GM12878 (cell line): ENCODE measurements at regions not wholly inside any gene's neighbourhood (a gene's known extent, or its start where the extent isn't known, plus 50 kb on each side); places are given as distances from the start of the nearest gene placed in this dataset.

Experiments used
- ATAC-seq: fragments of 200-7000 bp; cut with Tn5 transposase; 3 replicates; pipeline ENCODE4 v1.9.1; 2020; ENCODE audit warnings: mild to moderate bottlenecking, moderate library complexity
- BruUV-seq: library from RNA; stranded (reverse); fragments of 400-500 nt; replicated peaks from 2 replicates; lab custom pipeline; 2021; lab: Mats Ljungman, UMichigan
- CTCF ChIA-PET: fragments of 300-600 bp; sonication (Branson Sonifier 250); formaldehyde crosslinking; extraction: SDS; loops from one replicate; lab custom pipeline; 2021; ENCODE audit warnings: inconsistent platforms; lab: Yijun Ruan, JAX
- POLR2A ChIA-PET: fragments of 350-600 bp; formaldehyde crosslinking; extraction: SDS; loops from one replicate; lab custom pipeline; 2021; ENCODE audit warnings: inconsistent platforms; lab: Charles Lee
- RAD21 ChIA-PET: fragments of 300-600 bp; sonication (Branson Sonifier 250); formaldehyde crosslinking; loops from one replicate; lab custom pipeline; 2023; ENCODE audit warnings: antibody characterized with exemption; ENCODE audit not compliant: unreplicated experiment; lab: Charles Lee
- SMC1A ChIA-PET: fragments of 300-600 bp; sonication (Branson Sonifier 250); formaldehyde crosslinking; loops from one replicate; lab custom pipeline; 2023; ENCODE audit not compliant: unreplicated experiment, uncharacterized antibody; lab: Charles Lee
- DNase-seq: peaks from one replicate; pipeline ENCODE4 v3.0.0-alpha.2; 2011; ENCODE audit warnings: low read depth, low spot score
- FAIRE-seq: peaks from 3 replicates; lab custom pipeline; 2011; peaks lifted over from hg19 to GRCh38; lab: Jason Lieb, UNC
- H2AFZ ChIP-seq: 2 replicates; pipeline ENCODE4 v1.6.0; 2011; ENCODE audit warnings: low read depth, low read length, control low read depth; ENCODE audit not compliant: control insufficient read depth
- H3K27ac ChIP-seq: 2 replicates; pipeline ENCODE4 v1.5.1; 2011; ENCODE audit warnings: control low read depth; ENCODE audit not compliant: control insufficient read depth, insufficient read depth
- H3K27me3 ChIP-seq, 2 experiments: replicated peaks in 1 of 2; 2 replicates each; pipeline versions ENCODE4 v1.6.0 to v1.6.1; 2011; ENCODE audit warnings: low read length in 1 of 2; ENCODE audit not compliant: control insufficient read depth in 2 of 2, insufficient read depth in 2 of 2
- H3K36me3 ChIP-seq, 2 experiments: 2 replicates each; pipeline ENCODE4 v1.5.1; 2011; ENCODE audit warnings: low read length in 1 of 2; ENCODE audit not compliant: control insufficient read depth in 2 of 2, insufficient read depth in 2 of 2
- H3K4me1 ChIP-seq: 2 replicates; pipeline ENCODE4 v1.6.1; 2011; ENCODE audit warnings: mild to moderate bottlenecking, low read length, moderate library complexity, mixed read lengths; ENCODE audit not compliant: control insufficient read depth, insufficient read depth
- H3K4me2 ChIP-seq: 2 replicates; pipeline ENCODE4 v1.6.0; 2011; ENCODE audit warnings: control low read depth; ENCODE audit not compliant: control insufficient read depth, insufficient read depth
- H3K4me3 ChIP-seq: fragments of 200-600 bp; sonication (generic); 2 replicates; pipeline ENCODE4 v1.5.1; 2016
- H3K79me2 ChIP-seq: 2 replicates; pipeline ENCODE4 v1.6.0; 2011; ENCODE audit warnings: low read length; ENCODE audit not compliant: control insufficient read depth, insufficient read depth
- H3K9ac ChIP-seq: 2 replicates; pipeline ENCODE4 v1.8.0; 2011; ENCODE audit warnings: low read length, control low read depth, mixed read lengths; ENCODE audit not compliant: control insufficient read depth, insufficient read depth
- H3K9me3 ChIP-seq: replicated peaks from 3 replicates; pipeline ENCODE4 v1.5.1; 2011; ENCODE audit warnings: mild to moderate bottlenecking, low read length; ENCODE audit not compliant: control insufficient read depth, insufficient read depth
- H4K20me1 ChIP-seq: 2 replicates; pipeline ENCODE4 v1.6.0; 2011; ENCODE audit not compliant: control insufficient read depth, insufficient read depth
- ASH2L ChIP-seq: fragments of 300-600, 200-600 bp; sonication (generic); IDR thresholded peaks from 2 replicates; pipeline ENCODE4 v1.6.1; 2017; ENCODE audit warnings: low read depth, mild to moderate bottlenecking, borderline replicate concordance
- BHLHE40 ChIP-seq, 2 experiments: fragments of 450-650 bp in 1 of 2; IDR thresholded peaks; 2 replicates each; pipeline ENCODE4 v1.6.1; 2011 to 2017; ENCODE audit warnings: low read depth in 2 of 2, borderline replicate concordance in 1 of 2, improper control_type of control experiment in 1 of 2, low read length in 1 of 2, mild to moderate bottlenecking in 1 of 2
- CBX5 ChIP-seq: sonication (generic); IDR thresholded peaks from 2 replicates; pipeline ENCODE4 v1.6.1; 2016; ENCODE audit warnings: low read depth, moderate library complexity, mild to moderate bottlenecking, inconsistent platforms
- HCFC1 ChIP-seq: fragments of 150-350 bp; IDR thresholded peaks from 2 replicates; pipeline ENCODE4 v1.6.1; 2014; ENCODE audit warnings: low read length
- HDAC2 ChIP-seq: fragments of 200-600 bp; sonication (generic); IDR thresholded peaks from 2 replicates; pipeline ENCODE4 v1.6.1; 2017
- JUNB ChIP-seq: IDR thresholded peaks from 2 replicates; pipeline ENCODE4 v1.6.1; 2016; ENCODE audit warnings: antibody characterized with exemption, mild to moderate bottlenecking
- NFIC ChIP-seq: IDR thresholded peaks from 2 replicates; pipeline ENCODE4 v1.6.1; 2012; ENCODE audit warnings: low read depth, mild to moderate bottlenecking, inconsistent platforms, low read length, moderate library complexity
- POLR2AphosphoS5 ChIP-seq: IDR thresholded peaks from 2 replicates; pipeline ENCODE4 v1.6.1; 2011; ENCODE audit warnings: mild to moderate bottlenecking, low read length, inconsistent platforms
- STAT3 ChIP-seq: IDR thresholded peaks from 2 replicates; pipeline ENCODE4 v1.6.1; 2011; ENCODE audit warnings: low read depth, low read length, improper control_type of control experiment
- TBL1XR1 ChIP-seq: IDR thresholded peaks from 2 replicates; pipeline ENCODE4 v1.6.1; 2012; ENCODE audit warnings: low read depth, low read length, improper control_type of control experiment
- WRNIP1 ChIP-seq: IDR thresholded peaks from 2 replicates; pipeline ENCODE4 v1.6.1; 2011; ENCODE audit warnings: low read depth, low read length, improper control_type of control experiment, borderline replicate concordance
- ZNF217 ChIP-seq: fragments of 450-650 bp; IDR thresholded peaks from 2 replicates; pipeline ENCODE4 v1.6.1; 2017; ENCODE audit warnings: antibody characterized with exemption, mild to moderate bottlenecking
- WGBS: methylation state at CpG from one replicate; pipeline ENCODE4 v1.1.6; 2016; ENCODE audit warnings: low lambda C conversion rate; ENCODE audit not compliant: insufficient replicate concordance, insufficient coverage; ENCODE audit errors: missing lambda C conversion rate; 5-methylcytosine and 5-hydroxymethylcytosine counted together
- in situ Hi-C: fragments of 300-500 bp; cut with MboI; formaldehyde crosslinking; loops from 9 replicates; pipeline ENCODE4 v1.14.3; 2018; ENCODE audit warnings: mixed read lengths
- intact Hi-C: fragments of 100-400 bp; cut with micrococcal nuclease; formaldehyde crosslinking; loops from one replicate; pipeline ENCODE4 v1.14.2; 2022; ENCODE audit not compliant: unreplicated experiment
- TF ChIP-seq, protein P1 (sequence below): fragments of 450-650 bp; IDR thresholded peaks from 2 replicates; pipeline ENCODE4 v1.6.1; 2017; ENCODE audit warnings: mild to moderate bottlenecking

GRCh38 chr6:170114187-170114945 lies 176.5 kb downstream of the DLL1 start:
- no peak overlapping the region for H2AFZ ChIP-seq
- no peak overlapping the region for H3K4me3 ChIP-seq
- H3K36me3 ChIP-seq = no peaks in the 10 kb centered on the region
- no peak overlapping the region for H3K27ac ChIP-seq
- no peaks in the 10 kb centered on the region for H3K9me3 ChIP-seq
- no peak for DNase-seq
- intact Hi-C loops = no loop called here
- ChIA-PET POLR2A (no interaction called here), CTCF (no interaction called here), RAD21 (no interaction called here), SMC1A (no interaction called here)
- no TSS peak for BruUV-seq
- H3K4me2 ChIP-seq = no peak overlapping the region
- no peaks in the 10 kb centered on the region for H4K20me1 ChIP-seq
- no peaks in the 10 kb centered on the region for H3K79me2 ChIP-seq
- ATAC-seq = no peak
- TF ChIP-seq HDAC2 = no peak
- TF ChIP-seq ZNF217 = no peak
- no peak for TF ChIP-seq CBX5
- FAIRE-seq = no peak
- WGBS = 33% methylated on average over 9 of the region's 9 CpGs
- no peaks in the 10 kb centered on the region for H3K4me1 ChIP-seq
- no peaks in the 10 kb centered on the region for H3K27me3 ChIP-seq
- in situ Hi-C loops = no loop called here
- H3K9ac ChIP-seq = no peak overlapping the region

- Histone ChIP-seq H3K27me3 (no peaks in the 10 kb centered on the region), H3K4me3 (no peak overlapping the region), H3K9me3 (no peaks in the 10 kb centered on the region), H3K9ac (no peak overlapping the region), H3K4me2 (no peak overlapping the region), H3K4me1 (no peaks in the 10 kb centered on the region), H2AFZ (no peak overlapping the region), H3K79me2 (no peaks in the 10 kb centered on the region), H3K36me3 (no peaks in the 10 kb centered on the region), H3K27ac (no peak overlapping the region), H4K20me1 (no peaks in the 10 kb centered on the region)
- RAD21 ChIA-PET = no interaction called here
- CTCF ChIA-PET = no interaction called here
- FAIRE-seq (no peak), ATAC-seq (no peak), DNase-seq (no peak)
- intact Hi-C loops = no loop called here
- WGBS = 12% methylated on average over 3 of the region's 3 CpGs
- SMC1A ChIA-PET = no interaction called here
- BruUV-seq = no TSS peak
- in situ Hi-C loops = no loop called here
- POLR2A ChIA-PET = no interaction called here
- TF ChIP-seq, protein P1, sequence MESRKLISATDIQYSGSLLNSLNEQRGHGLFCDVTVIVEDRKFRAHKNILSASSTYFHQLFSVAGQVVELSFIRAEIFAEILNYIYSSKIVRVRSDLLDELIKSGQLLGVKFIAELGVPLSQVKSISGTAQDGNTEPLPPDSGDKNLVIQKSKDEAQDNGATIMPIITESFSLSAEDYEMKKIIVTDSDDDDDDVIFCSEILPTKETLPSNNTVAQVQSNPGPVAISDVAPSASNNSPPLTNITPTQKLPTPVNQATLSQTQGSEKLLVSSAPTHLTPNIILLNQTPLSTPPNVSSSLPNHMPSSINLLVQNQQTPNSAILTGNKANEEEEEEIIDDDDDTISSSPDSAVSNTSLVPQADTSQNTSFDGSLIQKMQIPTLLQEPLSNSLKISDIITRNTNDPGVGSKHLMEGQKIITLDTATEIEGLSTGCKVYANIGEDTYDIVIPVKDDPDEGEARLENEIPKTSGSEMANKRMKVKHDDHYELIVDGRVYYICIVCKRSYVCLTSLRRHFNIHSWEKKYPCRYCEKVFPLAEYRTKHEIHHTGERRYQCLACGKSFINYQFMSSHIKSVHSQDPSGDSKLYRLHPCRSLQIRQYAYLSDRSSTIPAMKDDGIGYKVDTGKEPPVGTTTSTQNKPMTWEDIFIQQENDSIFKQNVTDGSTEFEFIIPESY = no peak
- TF ChIP-seq NFIC (no peak), HCFC1 (no peak), TBL1XR1 (no peak), WRNIP1 (no peak), BHLHE40 (IDR thresholded peaks at IDR 0.05; ENCODE audit: borderline replicate concordance in 1 of 2, low read depth in 2 of 2, low read length in 1 of 2) (no peak), POLR2AphosphoS5 (no peak), ZNF217 (no peak), ASH2L (no peak), STAT3 (no peak), JUNB (no peak)
These were observed 177.7 kb downstream of the DLL1 start for GRCh38 chr6:170113141-170113540.
